Upper lobe of right lung (tissue), 1 donor: ENCODE measurements at regions not wholly inside any gene's neighbourhood (a gene's known extent, or its start where the extent isn't known, plus 50 kb on each side); places are given as distances from the start of the nearest gene placed in this dataset.
"Not testable (repeated sequence)": the region's sequence is repeated elsewhere in the genome, so short reads cannot be mapped to it uniquely, and the experiment has no call there.

Source experiments
- ATAC-seq: fragments of 200-7000 bp; cut with Tn5 transposase; one replicate; pipeline ENCODE4 v1.9.1; 2020; ENCODE audit warnings: mild to moderate bottlenecking, moderate library complexity
- DNase-seq: peaks from one replicate; pipeline ENCODE4 v3.0.0-alpha.2; 2020
- H3K27ac ChIP-seq: fragments of 200-600 bp; one replicate; pipeline ENCODE4 v1.8.0; 2022
- H3K27me3 ChIP-seq: fragments of 200-600 bp; one replicate; pipeline ENCODE4 v1.8.0; 2022; ENCODE audit warnings: mild to moderate bottlenecking
- H3K36me3 ChIP-seq: fragments of 200-600 bp; one replicate; pipeline ENCODE4 v1.8.0; 2022
- H3K4me1 ChIP-seq: fragments of 200-600 bp; one replicate; pipeline ENCODE4 v1.8.0; 2022
- H3K4me3 ChIP-seq: fragments of 200-600 bp; one replicate; pipeline ENCODE4 v1.8.0; 2022; ENCODE audit warnings: mild to moderate bottlenecking
- H3K9me3 ChIP-seq: fragments of 200-600 bp; one replicate; pipeline ENCODE4 v1.8.0; 2022
- intact Hi-C: fragments of 100-400 bp; cut with DNase I; formaldehyde crosslinking; loops from one replicate; pipeline ENCODE4 v1.11.0; 2022
- TF ChIP-seq, protein P1 (sequence below): fragments of 200-600 bp; IDR thresholded peaks from one replicate; pipeline ENCODE4 v1.8.0; 2022; ENCODE audit warnings: antibody characterized with exemption
- donor health status: DM: no; HTN: yes; CAD: no; lungs with severe emphysema.

DNA sequence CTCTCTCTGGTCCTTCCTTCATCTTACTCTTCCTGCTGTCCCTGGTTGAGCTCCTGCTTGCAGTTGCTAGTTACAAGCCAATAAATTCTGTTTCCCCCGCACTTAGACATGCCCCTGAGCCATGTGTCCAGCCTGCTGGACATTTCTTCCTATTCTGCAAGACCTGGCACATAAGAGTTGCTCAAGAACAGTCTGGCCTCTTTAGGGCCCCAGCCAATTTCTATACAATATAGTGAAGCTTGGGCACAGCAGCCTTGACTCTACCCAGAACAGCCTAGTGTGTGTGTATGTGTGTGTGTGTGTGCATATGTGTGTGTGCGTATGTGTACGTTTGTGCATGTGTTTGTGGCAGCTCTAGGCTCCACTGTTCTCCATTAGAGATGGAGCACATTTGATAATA is 276.0 kb downstream of the CYRIA start:
- ATAC-seq = no peak
- H3K36me3 ChIP-seq = no peaks in the 10 kb centered on the region
- H3K27ac ChIP-seq = no peak overlapping the region
- no peak for DNase-seq
- H3K4me1 ChIP-seq = no peaks in the 10 kb centered on the region
- TF ChIP-seq, protein P1, sequence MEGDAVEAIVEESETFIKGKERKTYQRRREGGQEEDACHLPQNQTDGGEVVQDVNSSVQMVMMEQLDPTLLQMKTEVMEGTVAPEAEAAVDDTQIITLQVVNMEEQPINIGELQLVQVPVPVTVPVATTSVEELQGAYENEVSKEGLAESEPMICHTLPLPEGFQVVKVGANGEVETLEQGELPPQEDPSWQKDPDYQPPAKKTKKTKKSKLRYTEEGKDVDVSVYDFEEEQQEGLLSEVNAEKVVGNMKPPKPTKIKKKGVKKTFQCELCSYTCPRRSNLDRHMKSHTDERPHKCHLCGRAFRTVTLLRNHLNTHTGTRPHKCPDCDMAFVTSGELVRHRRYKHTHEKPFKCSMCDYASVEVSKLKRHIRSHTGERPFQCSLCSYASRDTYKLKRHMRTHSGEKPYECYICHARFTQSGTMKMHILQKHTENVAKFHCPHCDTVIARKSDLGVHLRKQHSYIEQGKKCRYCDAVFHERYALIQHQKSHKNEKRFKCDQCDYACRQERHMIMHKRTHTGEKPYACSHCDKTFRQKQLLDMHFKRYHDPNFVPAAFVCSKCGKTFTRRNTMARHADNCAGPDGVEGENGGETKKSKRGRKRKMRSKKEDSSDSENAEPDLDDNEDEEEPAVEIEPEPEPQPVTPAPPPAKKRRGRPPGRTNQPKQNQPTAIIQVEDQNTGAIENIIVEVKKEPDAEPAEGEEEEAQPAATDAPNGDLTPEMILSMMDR = no peak
- H3K9me3 ChIP-seq = no peaks in the 10 kb centered on the region
- H3K27me3 ChIP-seq = no peaks in the 10 kb centered on the region
- no peak overlapping the region for H3K4me3 ChIP-seq
- intact Hi-C loops = no loop called here

DNA sequence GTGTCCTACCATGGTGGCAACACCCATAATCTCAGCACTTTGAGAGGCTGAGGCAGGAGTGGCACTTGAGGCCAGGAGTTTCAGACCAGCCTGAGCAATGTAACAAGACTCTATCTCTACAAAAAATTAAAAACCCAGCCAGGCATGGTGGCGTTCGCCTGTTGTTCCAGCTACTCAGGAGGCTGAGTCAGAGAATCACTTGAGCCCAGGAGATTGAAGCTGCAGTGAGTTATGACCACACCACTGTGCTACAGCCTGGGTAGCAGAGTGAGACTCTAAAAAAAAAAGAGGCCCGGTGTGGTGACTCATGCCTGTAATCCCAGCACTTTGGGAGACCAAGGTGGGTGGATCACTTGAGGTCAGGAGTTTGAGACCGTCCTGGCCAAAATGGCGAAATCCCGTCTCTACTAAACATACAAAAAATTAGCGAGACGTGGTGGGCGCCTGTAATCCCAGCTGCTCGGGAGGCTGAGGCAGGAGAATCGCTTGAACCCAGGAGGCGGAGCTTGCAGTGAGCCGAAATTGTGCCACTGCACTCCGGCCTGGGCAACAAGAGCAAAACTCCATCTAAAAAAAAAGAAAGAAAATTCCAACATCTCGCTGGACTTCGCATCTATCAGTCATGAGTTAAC is 277.3 kb downstream of the CYRIA start:
- H3K27me3 ChIP-seq, H3K4me3 ChIP-seq, H3K27ac ChIP-seq, DNase-seq, ATAC-seq, H3K4me1 ChIP-seq, intact Hi-C loops, H3K36me3 ChIP-seq, H3K9me3 ChIP-seq: not testable (repeated sequence)

DNA sequence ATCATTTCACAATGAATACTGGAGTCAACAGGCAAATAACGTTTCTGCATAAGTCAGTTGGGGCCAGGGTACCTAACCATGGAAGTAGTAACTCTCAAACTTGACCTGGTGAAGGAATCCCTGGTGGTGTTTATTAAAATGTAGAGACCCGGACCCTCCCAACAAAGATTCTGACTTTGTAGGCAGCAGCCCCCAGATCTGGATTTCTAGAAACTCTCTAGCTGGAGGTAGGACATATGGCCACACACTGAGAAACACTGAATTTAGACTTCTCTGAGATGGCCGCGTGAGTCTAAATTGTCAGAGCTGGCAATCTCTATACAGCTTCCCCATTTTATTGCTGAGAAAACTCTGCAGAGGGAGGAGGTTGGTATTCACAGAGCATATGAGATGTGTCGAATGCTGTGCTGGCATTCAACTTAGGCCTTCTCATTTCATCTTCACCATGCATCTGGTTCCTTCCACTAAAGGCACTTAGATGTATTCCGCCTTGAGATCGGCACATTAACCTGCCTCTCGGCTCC is 278.1 kb downstream of the CYRIA start:
- H3K36me3 ChIP-seq = no peaks in the 10 kb centered on the region
- no peaks in the 10 kb centered on the region for H3K27me3 ChIP-seq
- no peak overlapping the region for H3K27ac ChIP-seq
- no peaks in the 10 kb centered on the region for H3K4me1 ChIP-seq
- intact Hi-C loops = no loop called here
- no peaks in the 10 kb centered on the region for H3K9me3 ChIP-seq
- TF ChIP-seq, protein P1 = no peak
- H3K4me3 ChIP-seq = no peak overlapping the region
- no peak for ATAC-seq
- no peak for DNase-seq

DNA sequence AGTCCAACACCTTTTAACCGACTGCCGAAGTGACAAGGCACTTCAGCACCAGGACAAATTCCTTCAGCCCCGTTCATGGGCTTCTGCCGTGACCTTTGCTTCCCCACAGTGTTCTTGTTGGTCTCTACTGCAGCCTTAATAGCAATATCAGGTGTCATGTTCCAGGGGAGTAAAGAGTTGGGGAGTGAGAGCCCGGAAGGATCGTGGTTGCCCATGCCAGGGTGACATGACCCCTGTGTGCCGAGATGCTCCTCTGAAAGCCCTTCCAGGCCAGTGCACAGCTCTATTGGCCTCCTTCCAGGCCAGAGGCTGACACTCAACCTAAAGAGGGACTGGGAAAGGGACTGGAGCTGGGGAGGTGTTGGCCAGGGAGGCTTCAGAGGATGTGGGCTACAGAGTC is 279.2 kb downstream of the CYRIA start:
- no peak for ATAC-seq
- no peak for DNase-seq
- no peaks in the 10 kb centered on the region for H3K4me1 ChIP-seq

DNA sequence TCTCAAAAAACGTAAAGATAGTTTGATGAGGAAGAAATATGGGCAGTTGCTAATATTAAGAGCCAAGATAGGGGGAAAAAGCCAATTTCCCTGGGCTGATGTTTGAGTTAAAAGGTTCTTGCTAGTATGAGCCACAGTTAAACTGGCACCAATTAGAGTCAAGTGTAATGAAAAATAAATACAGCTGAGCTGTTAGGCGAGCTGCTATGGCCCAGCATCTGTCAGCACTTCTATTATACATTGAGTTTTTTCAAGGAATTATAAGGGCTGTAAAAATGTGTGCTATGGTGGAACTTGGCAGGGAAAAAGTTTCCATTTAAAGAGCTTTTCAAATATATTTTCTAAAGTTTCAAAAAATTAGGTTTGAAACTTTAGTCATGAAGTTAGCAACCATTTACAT is 279.6 kb downstream of the CYRIA start:
- TF ChIP-seq, protein P1 = no peak
- ATAC-seq = no peak
- Histone ChIP-seq H3K27me3 (no peaks in the 10 kb centered on the region), H3K4me3 (no peak overlapping the region), H3K9me3 (no peaks in the 10 kb centered on the region), H3K36me3 (no peaks in the 10 kb centered on the region), H3K27ac (no peak overlapping the region), H3K4me1 (no peaks in the 10 kb centered on the region)
- intact Hi-C loops = no loop called here
- no peak for DNase-seq

More for the DNA sequence above, 279.2 kb downstream of the CYRIA start:
- intact Hi-C loops = no loop called here
- no peaks in the 10 kb centered on the region for H3K9me3 ChIP-seq
- H3K4me3 ChIP-seq = no peak overlapping the region
- H3K27me3 ChIP-seq = no peaks in the 10 kb centered on the region
- no peak overlapping the region for H3K27ac ChIP-seq
- TF ChIP-seq, protein P1 = no peak
- H3K36me3 ChIP-seq = no peaks in the 10 kb centered on the region

DNA sequence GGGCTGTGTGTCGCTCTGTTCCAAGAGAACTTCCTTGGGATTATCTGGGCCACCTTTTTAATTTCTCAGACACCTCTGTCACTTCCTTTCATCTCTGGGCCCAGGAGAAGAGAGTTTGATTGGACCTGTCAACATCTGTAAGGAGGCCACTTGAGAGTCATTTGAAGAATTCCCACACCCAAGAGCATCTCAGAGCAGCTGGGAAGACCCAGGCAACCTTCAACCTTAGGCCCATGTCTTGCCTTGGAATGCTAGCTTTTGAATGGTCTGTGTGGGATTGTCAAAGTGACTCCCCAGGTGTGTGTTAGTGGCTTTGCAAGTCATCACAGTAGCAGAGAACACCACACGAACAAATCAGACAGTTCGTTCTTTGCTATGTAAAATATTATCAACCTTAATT is 280.3 kb downstream of the CYRIA start:
- Histone ChIP-seq H3K27ac (no peak overlapping the region), H3K4me1 (no peaks in the 10 kb centered on the region), H3K4me3 (no peak overlapping the region), H3K27me3 (no peaks in the 10 kb centered on the region), H3K9me3 (no peaks in the 10 kb centered on the region), H3K36me3 (no peaks in the 10 kb centered on the region)
- TF ChIP-seq, protein P1 = no peak
- intact Hi-C loops = no loop called here
- DNase-seq (no peak), ATAC-seq (no peak)
